ENCODE measurements at regions not wholly inside any gene's neighbourhood (a gene's known extent, or its start where the extent isn't known, plus 50 kb on each side); places are given as distances from the start of the nearest gene placed in this dataset.

GRCh38 chr7:131166066-131166465 is 161.6 kb upstream of the MKLN1 start:
- TF ChIP-seq, protein P1, sequence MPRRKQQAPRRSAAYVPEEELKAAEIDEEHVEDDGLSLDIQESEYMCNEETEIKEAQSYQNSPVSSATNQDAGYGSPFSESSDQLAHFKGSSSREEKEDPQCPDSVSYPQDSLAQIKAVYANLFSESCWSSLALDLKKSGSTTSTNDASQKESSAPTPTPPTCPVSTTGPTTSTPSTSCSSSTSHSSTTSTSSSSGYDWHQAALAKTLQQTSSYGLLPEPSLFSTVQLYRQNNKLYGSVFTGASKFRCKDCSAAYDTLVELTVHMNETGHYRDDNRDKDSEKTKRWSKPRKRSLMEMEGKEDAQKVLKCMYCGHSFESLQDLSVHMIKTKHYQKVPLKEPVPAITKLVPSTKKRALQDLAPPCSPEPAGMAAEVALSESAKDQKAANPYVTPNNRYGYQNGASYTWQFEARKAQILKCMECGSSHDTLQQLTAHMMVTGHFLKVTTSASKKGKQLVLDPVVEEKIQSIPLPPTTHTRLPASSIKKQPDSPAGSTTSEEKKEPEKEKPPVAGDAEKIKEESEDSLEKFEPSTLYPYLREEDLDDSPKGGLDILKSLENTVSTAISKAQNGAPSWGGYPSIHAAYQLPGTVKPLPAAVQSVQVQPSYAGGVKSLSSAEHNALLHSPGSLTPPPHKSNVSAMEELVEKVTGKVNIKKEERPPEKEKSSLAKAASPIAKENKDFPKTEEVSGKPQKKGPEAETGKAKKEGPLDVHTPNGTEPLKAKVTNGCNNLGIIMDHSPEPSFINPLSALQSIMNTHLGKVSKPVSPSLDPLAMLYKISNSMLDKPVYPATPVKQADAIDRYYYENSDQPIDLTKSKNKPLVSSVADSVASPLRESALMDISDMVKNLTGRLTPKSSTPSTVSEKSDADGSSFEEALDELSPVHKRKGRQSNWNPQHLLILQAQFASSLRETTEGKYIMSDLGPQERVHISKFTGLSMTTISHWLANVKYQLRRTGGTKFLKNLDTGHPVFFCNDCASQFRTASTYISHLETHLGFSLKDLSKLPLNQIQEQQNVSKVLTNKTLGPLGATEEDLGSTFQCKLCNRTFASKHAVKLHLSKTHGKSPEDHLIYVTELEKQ (tag by site-specific recombination; IDR thresholded peaks at IDR 0.05; ENCODE audit: borderline replicate concordance): no peak
- TF ChIP-seq ZNF274 (IDR thresholded peaks at IDR 0.05; ENCODE audit: low read length) (no peak), ZNF274 (tag by site-specific recombination; IDR thresholded peaks at IDR 0.05; ENCODE audit: borderline replicate concordance) (no peak), CTCF (tag by site-specific recombination; IDR thresholded peaks at IDR 0.05) (no peak), ZNF549 (tag by site-specific recombination; IDR thresholded peaks at IDR 0.05) (no peak), SETDB1 (IDR thresholded peaks at IDR 0.05; ENCODE audit: insufficient read length, low read length) (no peak), ZNF776 (tag by site-specific recombination; IDR thresholded peaks at IDR 0.05; ENCODE audit: borderline replicate concordance) (no peak), SP7 (tag by site-specific recombination; IDR thresholded peaks at IDR 0.05) (no peak), ZNF121 (tag by site-specific recombination; IDR thresholded peaks at IDR 0.05) (no peak), GFI1B (tag by site-specific recombination; IDR thresholded peaks at IDR 0.05) (no peak), ZNF335 (tag by site-specific recombination; conservative IDR thresholded peaks at IDR 0.05) (no peak), ZNF221 (tag by site-specific recombination; IDR thresholded peaks at IDR 0.05; ENCODE audit: borderline replicate concordance) (no peak), TRIM28 (IDR thresholded peaks at IDR 0.05; ENCODE audit: borderline replicate concordance, low read length) (no peak), KLF8 (tag by site-specific recombination; IDR thresholded peaks at IDR 0.05) (no peak)
- TF ChIP-seq, protein P2, sequence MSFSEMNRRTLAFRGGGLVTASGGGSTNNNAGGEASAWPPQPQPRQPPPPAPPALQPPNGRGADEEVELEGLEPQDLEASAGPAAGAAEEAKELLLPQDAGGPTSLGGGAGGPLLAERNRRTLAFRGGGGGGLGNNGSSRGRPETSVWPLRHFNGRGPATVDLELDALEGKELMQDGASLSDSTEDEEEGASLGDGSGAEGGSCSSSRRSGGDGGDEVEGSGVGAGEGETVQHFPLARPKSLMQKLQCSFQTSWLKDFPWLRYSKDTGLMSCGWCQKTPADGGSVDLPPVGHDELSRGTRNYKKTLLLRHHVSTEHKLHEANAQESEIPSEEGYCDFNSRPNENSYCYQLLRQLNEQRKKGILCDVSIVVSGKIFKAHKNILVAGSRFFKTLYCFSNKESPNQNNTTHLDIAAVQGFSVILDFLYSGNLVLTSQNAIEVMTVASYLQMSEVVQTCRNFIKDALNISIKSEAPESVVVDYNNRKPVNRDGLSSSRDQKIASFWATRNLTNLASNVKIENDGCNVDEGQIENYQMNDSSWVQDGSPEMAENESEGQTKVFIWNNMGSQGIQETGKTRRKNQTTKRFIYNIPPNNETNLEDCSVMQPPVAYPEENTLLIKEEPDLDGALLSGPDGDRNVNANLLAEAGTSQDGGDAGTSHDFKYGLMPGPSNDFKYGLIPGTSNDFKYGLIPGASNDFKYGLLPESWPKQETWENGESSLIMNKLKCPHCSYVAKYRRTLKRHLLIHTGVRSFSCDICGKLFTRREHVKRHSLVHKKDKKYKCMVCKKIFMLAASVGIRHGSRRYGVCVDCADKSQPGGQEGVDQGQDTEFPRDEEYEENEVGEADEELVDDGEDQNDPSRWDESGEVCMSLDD (tag by site-specific recombination; IDR thresholded peaks at IDR 0.05): no peak

Measured in HEK293 (cell line).